HG03354 (cell line): ENCODE measurements at regions not wholly inside any gene's neighbourhood (a gene's known extent, or its start where the extent isn't known, plus 50 kb on each side); places are given as distances from the start of the nearest gene placed in this dataset.

Experiments
- ATAC-seq: cut with Tn5 transposase; IDR thresholded peaks from one replicate; pipeline ENCODE4 v1.9.1; 2021; ENCODE audit warnings: mild to moderate bottlenecking; ENCODE audit not compliant: unreplicated experiment, poor library complexity, severe bottlenecking

DNA sequence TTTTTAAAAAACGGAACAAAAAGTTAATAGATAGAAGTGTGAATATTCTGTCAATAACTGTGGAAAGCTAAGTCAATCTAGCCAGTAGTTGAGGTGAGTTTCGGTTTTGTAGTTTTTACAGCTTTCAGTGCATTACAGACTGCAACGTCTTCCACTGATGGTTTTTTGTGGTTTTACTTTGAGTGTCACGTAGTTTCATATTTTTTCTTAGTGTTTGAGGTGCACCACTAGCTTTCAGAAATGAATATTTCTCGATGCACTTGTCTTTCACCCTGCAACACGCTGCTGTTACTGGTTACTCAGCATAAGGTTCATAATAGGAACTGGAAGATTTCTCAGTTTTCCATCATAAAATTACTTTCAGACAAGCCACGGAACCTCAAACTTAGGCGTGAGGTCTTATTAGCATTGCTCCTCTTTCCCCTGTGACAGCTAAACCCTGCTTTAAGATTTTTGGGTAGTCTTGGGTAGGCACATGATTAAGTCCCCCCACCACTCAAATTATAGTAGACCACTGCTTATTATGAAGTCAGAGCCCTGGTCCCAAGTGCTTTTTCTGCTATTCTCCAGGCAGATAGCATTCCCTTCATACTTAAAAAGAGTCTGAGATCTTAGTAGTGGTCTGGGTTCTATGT lies 1412.7 kb downstream of the KCNT2 start:
- peak; percentile 97 for ATAC-seq

GRCh38 chr1:195193134-195193533 lies 1415.1 kb downstream of the KCNT2 start:
- no peak for ATAC-seq

- ATAC-seq, result no peak
These were observed 1419.4 kb downstream of the KCNT2 start for GRCh38 chr1:195188821-195189220.

DNA sequence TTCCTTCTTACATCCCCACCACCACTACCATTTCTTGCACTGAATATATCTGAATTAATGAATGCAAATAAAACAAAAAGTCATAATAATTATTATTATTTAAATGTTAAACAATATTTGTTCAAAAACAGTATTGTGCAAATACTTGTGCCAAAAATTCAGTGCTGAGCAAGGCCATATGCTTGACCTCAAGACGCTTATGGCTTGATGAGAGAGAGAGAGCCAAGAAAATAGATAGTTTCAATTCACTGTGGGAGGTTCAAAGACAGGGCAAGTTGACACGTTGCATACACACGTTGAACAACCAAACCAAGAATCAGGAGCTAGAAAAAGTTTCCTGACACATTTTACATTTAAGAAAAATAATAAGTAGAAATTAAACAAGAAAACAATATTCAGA lies 1421.7 kb downstream of the KCNT2 start:
- no peak for ATAC-seq

GRCh38 chr1:195185736-195186135 lies 1422.5 kb downstream of the KCNT2 start:
- no peak for ATAC-seq

DNA sequence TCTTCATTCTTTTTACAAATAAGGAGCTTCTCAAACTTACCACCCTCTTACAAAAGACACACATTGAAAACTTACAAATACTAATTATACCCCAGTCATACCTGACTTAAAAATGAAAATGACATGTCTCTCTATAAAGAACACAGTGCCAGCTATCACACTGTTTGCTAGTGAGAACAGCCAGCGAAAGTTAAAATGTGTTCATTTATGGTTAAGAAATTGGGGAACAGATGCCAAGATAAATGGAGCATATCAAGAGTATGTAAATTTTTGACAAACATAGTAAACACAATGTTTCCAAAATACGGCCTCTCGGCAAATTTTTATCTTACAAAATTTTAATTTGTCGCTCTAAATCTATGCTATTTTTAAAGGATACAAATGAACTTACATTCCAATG lies 1422.9 kb downstream of the KCNT2 start:
- ATAC-seq, result no peak

GRCh38 chr1:195173753-195174152 lies 1434.5 kb downstream of the KCNT2 start:
- no peak for ATAC-seq

GRCh38 chr1:195159795-195160194 lies 1448.4 kb downstream of the KCNT2 start:
- peak; percentile 46 for ATAC-seq

- ATAC-seq, result no peak
These were observed 1450.1 kb downstream of the KCNT2 start for GRCh38 chr1:195158091-195158490.

- ATAC-seq, result no peak
These were observed 1455.1 kb downstream of the KCNT2 start for GRCh38 chr1:195153107-195153506.

- ATAC-seq, result no peak
These were observed 1457.5 kb downstream of the KCNT2 start for GRCh38 chr1:195150768-195151167.

DNA sequence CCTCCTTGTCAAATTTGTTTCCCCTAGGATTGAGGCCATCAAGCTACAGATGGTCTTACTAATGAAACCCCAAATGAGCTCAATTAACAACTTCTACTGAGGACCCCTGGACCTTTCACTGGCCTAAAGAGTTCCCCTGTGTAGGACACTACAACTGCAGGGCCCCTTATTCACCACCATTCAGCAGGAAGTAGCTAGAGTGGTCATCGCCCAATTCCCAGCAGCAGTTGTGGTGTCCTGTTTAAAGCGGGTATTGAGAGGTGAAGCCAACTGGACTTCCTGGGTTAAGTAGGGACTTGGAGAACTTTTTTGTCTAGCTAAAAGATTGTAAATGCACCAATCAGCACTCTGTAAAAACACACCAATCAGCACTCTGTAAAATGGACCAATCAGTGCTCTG lies 1466.9 kb downstream of the KCNT2 start:
- no peak for ATAC-seq

DNA sequence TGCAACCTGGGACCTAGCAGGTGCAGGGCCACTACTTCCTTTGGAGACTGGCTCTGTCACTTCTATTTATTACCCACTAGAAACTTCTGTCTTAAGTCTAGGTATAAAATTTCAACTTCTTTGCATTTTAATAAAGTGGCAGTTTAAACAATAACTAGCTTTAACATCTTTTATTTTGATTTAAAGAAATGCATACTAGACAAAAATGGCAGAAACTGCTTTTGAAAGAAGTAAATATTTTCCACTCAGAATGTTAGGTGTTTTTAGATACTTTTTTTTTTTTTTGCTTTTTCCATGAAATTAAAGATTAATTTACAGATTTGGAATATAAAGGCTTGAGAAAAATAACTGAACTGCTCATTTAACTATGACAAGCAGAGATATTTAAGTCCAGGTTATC lies 1477.6 kb downstream of the KCNT2 start:
- ATAC-seq, result no peak

GRCh38 chr1:195122497-195122896 lies 1485.7 kb downstream of the KCNT2 start:
- no peak for ATAC-seq

DNA sequence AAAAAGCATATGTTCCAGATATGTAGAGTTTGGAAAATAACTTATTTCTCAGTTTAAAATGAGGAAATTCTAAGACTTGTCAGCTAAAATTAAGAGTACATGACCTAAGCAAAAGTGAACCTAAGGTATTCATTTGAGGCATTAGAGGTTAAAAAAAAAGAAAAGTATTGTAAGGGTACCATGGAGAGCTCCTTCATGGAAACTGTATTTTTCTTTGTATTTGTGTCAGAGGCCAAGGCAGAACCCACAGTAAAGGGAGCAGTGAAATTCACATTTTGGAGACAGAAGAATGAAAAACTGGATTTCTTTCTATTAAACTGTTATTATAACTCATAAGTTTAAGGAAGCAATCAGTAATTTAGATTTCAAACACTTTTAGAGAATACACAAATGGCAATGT lies 1494.8 kb downstream of the KCNT2 start:
- ATAC-seq, result no peak

GRCh38 chr1:195105773-195106172 lies 1502.5 kb downstream of the KCNT2 start:
- no peak for ATAC-seq

- no peak for ATAC-seq
These were observed 1503.0 kb downstream of the KCNT2 start for GRCh38 chr1:195105281-195105680.

- ATAC-seq, result no peak
These were observed 1510.9 kb downstream of the KCNT2 start for GRCh38 chr1:195097316-195097715.

GRCh38 chr1:195096051-195096521 lies 1512.2 kb downstream of the KCNT2 start:
- no peak for ATAC-seq

GRCh38 chr1:195085196-195085595 lies 1523.0 kb downstream of the KCNT2 start:
- no peak for ATAC-seq

- ATAC-seq, result no peak
These were observed 1526.1 kb downstream of the KCNT2 start for GRCh38 chr1:195082183-195082582.

DNA sequence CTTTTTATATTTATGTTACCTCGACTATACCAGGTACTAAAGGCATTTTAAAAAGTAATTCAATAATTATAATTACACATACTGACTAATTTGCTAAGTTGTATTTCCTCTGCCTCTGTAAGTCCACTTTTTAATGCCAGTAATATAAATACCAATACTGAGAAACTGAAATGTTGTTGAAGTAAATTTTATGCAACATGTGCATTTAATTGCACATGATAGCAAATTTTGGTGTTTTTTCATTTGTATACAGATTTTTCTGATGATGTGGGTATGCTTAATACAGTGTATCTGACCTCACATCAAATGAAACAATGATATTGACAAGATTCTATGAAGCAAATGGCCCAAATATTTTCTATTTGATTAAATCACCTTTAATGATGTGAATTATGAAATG lies 1531.6 kb downstream of the KCNT2 start:
- no peak for ATAC-seq
